ENCODE measurements at regions not wholly inside any gene's neighbourhood (a gene's known extent, or its start where the extent isn't known, plus 50 kb on each side); places are given as distances from the start of the nearest gene placed in this dataset.
"Not testable (repeated sequence)": the region's sequence is repeated elsewhere in the genome, so short reads cannot be mapped to it uniquely, and the experiment has no call there.

DNA sequence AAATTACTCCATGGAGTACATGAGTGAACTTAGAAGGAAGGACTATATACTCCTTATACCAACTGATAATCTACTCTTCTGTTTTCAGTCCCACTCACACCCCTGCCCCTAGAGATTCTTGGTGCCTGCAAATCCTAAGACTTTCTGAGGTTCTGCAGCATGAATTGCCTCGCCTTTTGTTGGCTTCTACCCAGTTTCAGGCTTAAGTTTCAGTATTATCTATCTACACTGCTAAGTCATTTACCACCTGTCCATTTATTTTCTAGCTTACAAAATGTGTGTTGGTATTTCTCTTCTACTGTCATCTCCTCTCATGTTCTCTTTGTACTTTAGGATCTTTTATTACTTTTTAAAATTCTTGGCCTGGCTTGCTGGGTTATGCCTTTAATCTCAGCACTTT, 94.4 kb upstream of the AMOT start:
- H3K27ac ChIP-seq (ENCODE audit: low read depth, low read length), result no peak overlapping the region
- Mint-ChIP-seq H3K4me1 (no peaks in the 10 kb centered on the region), H3K4me3 (no peak overlapping the region)

DNA sequence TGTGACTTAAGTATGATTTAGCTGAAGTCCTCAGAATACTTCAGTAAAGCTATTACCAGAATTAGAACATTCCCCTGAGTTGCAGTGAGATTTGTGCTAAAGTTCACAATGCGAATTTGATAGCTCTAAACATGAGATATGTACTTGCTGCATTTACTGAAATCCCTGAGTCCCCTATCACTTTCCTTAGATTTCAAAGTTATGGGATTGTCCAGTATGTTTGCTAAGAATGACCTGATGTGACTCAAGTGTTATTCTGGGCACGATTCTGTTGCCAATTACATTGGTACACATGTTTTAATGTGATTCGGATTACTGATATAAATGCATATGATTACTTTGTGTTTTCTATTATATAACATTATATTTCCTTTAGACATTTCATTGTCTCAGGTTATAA, 91.3 kb upstream of the AMOT start:
- no peak overlapping the region for H3K27ac Mint-ChIP-seq

More for the DNA sequence above, 94.4 kb upstream of the AMOT start:
- no peak for DNase-seq
- intact Hi-C loops (cut with micrococcal nuclease), result no loop called here
- Histone ChIP-seq H3K36me3 (ENCODE audit: control insufficient read depth in 2 of 3, insufficient read depth in 3 of 3, low read length in 3 of 3) (no peaks in the 10 kb centered on the region), H3K4me3 (ENCODE audit: low read length) (no peak overlapping the region), H3K9me3 (ENCODE audit: control insufficient read depth in 2 of 3, low read length in 3 of 3) (no peaks in the 10 kb centered on the region), H3K4me1 (ENCODE audit: control insufficient read depth in 2 of 2, insufficient read depth in 2 of 2, low read length in 2 of 2) (no peaks in the 10 kb centered on the region), H3K27me3 (ENCODE audit: control insufficient read depth in 2 of 2, insufficient read depth in 2 of 2, low read length in 2 of 2) (no peaks in the 10 kb centered on the region)
- ChIA-PET CTCF (no interaction called here), POLR2A (no interaction called here)
- H3K36me3 Mint-ChIP-seq, result no peaks in the 10 kb centered on the region
- peaks cover 0 to 3% (median 0%) of the 10 kb centered on the region in 11 donors for H3K9me3 Mint-ChIP-seq
- H3K27me3 Mint-ChIP-seq, result peaks cover 0 to 5% (median 4%) of the 10 kb centered on the region in 5 donors
- no peak overlapping the region for H3K27ac Mint-ChIP-seq
- no peak for ATAC-seq

DNA sequence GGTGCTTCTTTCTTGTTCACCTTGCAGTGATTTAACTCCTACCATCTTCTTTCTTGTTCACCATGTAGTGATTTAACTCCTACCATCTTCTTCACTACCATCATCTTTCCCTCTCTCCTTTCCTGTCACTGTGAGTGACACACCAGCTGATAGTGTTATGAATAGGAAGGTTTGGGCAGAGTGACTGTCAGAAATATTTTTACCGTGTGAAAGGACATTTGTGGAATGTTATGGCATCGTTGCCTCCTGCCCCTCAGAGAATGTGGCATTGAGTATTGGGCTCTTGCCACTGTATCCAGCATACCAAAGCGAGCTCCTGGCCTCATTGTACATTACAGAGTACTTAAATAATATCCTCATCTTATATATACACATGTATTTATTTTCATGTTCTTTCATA, 90.8 kb upstream of the AMOT start:
- Histone ChIP-seq H3K9me3 (ENCODE audit: control insufficient read depth in 2 of 3, low read length in 3 of 3) (no peaks in the 10 kb centered on the region), H3K36me3 (ENCODE audit: control insufficient read depth in 2 of 3, insufficient read depth in 3 of 3, low read length in 3 of 3) (no peaks in the 10 kb centered on the region), H3K4me3 (ENCODE audit: low read length) (no peak overlapping the region), H3K4me1 (ENCODE audit: control insufficient read depth in 2 of 2, insufficient read depth in 2 of 2, low read length in 2 of 2) (no peaks in the 10 kb centered on the region), H3K27ac (ENCODE audit: low read depth, low read length) (no peak overlapping the region), H3K27me3 (ENCODE audit: control insufficient read depth in 2 of 2, insufficient read depth in 2 of 2, low read length in 2 of 2) (no peaks in the 10 kb centered on the region)
- Mint-ChIP-seq H3K36me3 (no peaks in the 10 kb centered on the region), H3K9me3 (peaks cover 0 to 3% (median 0%) of the 10 kb centered on the region in 11 donors), H3K27me3 (peaks cover 0 to 5% (median 0%) of the 10 kb centered on the region in 5 donors), H3K4me3 (no peak overlapping the region), H3K4me1 (no peaks in the 10 kb centered on the region), H3K27ac (no peak overlapping the region)
- POLR2A ChIA-PET, result no interaction called here
- ATAC-seq, result no peak
- CTCF ChIA-PET, result no interaction called here
- DNase-seq, result no peak
- intact Hi-C loops (cut with micrococcal nuclease), result no loop called here

More for the DNA sequence above, 91.3 kb upstream of the AMOT start:
- ChIA-PET POLR2A (no interaction called here), CTCF (no interaction called here)
- Mint-ChIP-seq H3K27me3 (peaks cover 0 to 5% (median 0%) of the 10 kb centered on the region in 5 donors), H3K4me3 (no peak overlapping the region), H3K36me3 (no peaks in the 10 kb centered on the region), H3K4me1 (no peaks in the 10 kb centered on the region), H3K9me3 (peaks cover 0 to 3% (median 0%) of the 10 kb centered on the region in 11 donors)
- Histone ChIP-seq H3K27me3 (ENCODE audit: control insufficient read depth in 2 of 2, insufficient read depth in 2 of 2, low read length in 2 of 2) (no peaks in the 10 kb centered on the region), H3K9me3 (ENCODE audit: control insufficient read depth in 2 of 3, low read length in 3 of 3) (no peaks in the 10 kb centered on the region), H3K4me3 (ENCODE audit: low read length) (no peak overlapping the region), H3K27ac (ENCODE audit: low read depth, low read length) (no peak overlapping the region), H3K36me3 (ENCODE audit: control insufficient read depth in 2 of 3, insufficient read depth in 3 of 3, low read length in 3 of 3) (no peaks in the 10 kb centered on the region), H3K4me1 (ENCODE audit: control insufficient read depth in 2 of 2, insufficient read depth in 2 of 2, low read length in 2 of 2) (no peaks in the 10 kb centered on the region)
- DNase-seq (no peak), ATAC-seq (no peak)
- intact Hi-C loops (cut with micrococcal nuclease), result no loop called here

DNA sequence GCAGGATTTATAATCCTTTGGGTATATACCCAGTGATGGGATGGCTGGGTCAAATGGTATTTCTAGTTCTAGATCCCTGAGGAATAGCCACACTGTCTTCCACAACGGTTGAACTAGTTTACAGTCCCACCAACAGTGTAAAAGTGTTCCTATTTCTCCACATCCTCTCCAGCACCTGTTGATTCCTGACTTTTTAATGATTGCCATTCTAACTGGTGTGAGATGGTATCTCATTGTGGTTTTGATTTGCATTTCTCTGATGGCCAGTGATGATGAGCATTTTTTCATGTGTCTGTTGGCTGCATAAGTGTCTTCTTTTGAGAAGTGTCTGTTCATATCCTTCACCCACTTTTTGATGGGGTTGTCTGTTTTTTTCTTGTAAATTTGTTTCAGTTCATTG, 82.8 kb upstream of the AMOT start:
- H3K36me3 Mint-ChIP-seq; H3K36me3 ChIP-seq (ENCODE audit: control insufficient read depth in 2 of 3, insufficient read depth in 3 of 3, low read length in 3 of 3); POLR2A ChIA-PET; ATAC-seq; H3K27ac ChIP-seq (ENCODE audit: low read depth, low read length); CTCF ChIA-PET; H3K4me3 Mint-ChIP-seq; H3K4me1 ChIP-seq (ENCODE audit: control insufficient read depth in 2 of 2, insufficient read depth in 2 of 2, low read length in 2 of 2); H3K27me3 Mint-ChIP-seq; H3K9me3 Mint-ChIP-seq; H3K4me1 Mint-ChIP-seq; DNase-seq; H3K4me3 ChIP-seq (ENCODE audit: low read length); H3K27me3 ChIP-seq (ENCODE audit: control insufficient read depth in 2 of 2, insufficient read depth in 2 of 2, low read length in 2 of 2); H3K9me3 ChIP-seq (ENCODE audit: control insufficient read depth in 2 of 3, low read length in 3 of 3); H3K27ac Mint-ChIP-seq; intact Hi-C loops (cut with micrococcal nuclease): not testable (repeated sequence)

DNA sequence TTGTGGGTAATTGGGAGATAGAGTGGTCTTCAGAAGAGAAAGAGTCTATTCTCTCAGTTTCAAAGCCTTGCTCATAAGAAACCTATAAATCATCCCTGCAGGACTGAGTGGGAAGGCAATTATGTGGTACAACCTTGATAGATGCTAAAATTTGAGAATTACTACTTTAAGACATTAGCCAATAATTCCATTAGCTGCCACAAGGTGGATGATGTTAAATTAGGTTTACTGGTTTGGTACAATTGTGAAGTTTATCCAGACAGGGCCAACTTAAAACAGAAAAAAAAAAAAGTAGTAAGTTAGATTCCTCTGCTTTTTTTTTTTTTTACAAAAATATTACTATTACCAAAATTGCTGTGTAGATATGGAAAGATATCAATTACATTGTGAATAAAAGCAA, 73.2 kb upstream of the AMOT start:
- Histone ChIP-seq H3K27ac (ENCODE audit: low read depth, low read length) (no peak overlapping the region), H3K9me3 (ENCODE audit: control insufficient read depth in 2 of 3, low read length in 3 of 3) (no peaks in the 10 kb centered on the region), H3K36me3 (ENCODE audit: control insufficient read depth in 2 of 3, insufficient read depth in 3 of 3, low read length in 3 of 3) (no peaks in the 10 kb centered on the region), H3K4me1 (ENCODE audit: control insufficient read depth in 2 of 2, insufficient read depth in 2 of 2, low read length in 2 of 2) (no peaks in the 10 kb centered on the region), H3K4me3 (ENCODE audit: low read length) (no peak overlapping the region), H3K27me3 (ENCODE audit: control insufficient read depth in 2 of 2, insufficient read depth in 2 of 2, low read length in 2 of 2) (no peaks in the 10 kb centered on the region)
- ChIA-PET CTCF (no interaction called here), POLR2A (no interaction called here)
- DNase-seq, result no peak
- H3K27ac Mint-ChIP-seq, result no peak overlapping the region
- H3K36me3 Mint-ChIP-seq, result no peaks in the 10 kb centered on the region
- peaks cover 0 to 9% (median 0%) of the 10 kb centered on the region in 5 donors for H3K27me3 Mint-ChIP-seq
- ATAC-seq, result no peak
- H3K9me3 Mint-ChIP-seq, result peaks cover 0 to 4% (median 0%) of the 10 kb centered on the region in 11 donors
- H3K4me1 Mint-ChIP-seq, result no peaks in the 10 kb centered on the region
- intact Hi-C loops (cut with micrococcal nuclease), result no loop called here
- H3K4me3 Mint-ChIP-seq, result no peak overlapping the region

DNA sequence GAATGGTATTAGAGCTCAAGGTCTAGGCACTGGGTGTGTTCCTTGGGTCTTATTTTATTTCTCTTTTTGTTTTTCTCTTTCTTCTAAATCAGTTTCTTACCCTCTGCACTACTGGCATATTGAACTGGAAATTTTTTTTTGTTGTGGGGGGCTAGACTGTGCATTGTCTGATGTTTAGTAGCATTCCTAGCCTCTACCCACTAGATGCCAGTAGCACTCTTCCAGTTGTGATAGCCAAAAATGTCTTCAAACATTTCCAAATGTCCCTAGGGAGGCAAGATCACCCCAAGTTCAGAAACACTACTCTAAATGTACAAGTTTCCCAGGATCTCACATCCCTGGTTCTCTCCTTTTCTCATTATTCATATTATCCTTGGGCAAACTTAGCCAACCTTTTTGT, 69.8 kb upstream of the AMOT start:
- ChIA-PET POLR2A (no interaction called here), CTCF (no interaction called here)
- no peak overlapping the region for H3K27ac Mint-ChIP-seq
- peaks cover 0 to 2% (median 0%) of the 10 kb centered on the region in 11 donors for H3K9me3 Mint-ChIP-seq
- intact Hi-C loops (cut with micrococcal nuclease), result no loop called here
- no peak overlapping the region for H3K4me3 Mint-ChIP-seq
- Histone ChIP-seq H3K36me3 (ENCODE audit: control insufficient read depth in 2 of 3, insufficient read depth in 3 of 3, low read length in 3 of 3) (no peaks in the 10 kb centered on the region), H3K9me3 (ENCODE audit: control insufficient read depth in 2 of 3, low read length in 3 of 3) (no peaks in the 10 kb centered on the region), H3K27me3 (ENCODE audit: control insufficient read depth in 2 of 2, insufficient read depth in 2 of 2, low read length in 2 of 2) (no peaks in the 10 kb centered on the region), H3K4me3 (ENCODE audit: low read length) (no peak overlapping the region), H3K27ac (ENCODE audit: low read depth, low read length) (no peak overlapping the region), H3K4me1 (ENCODE audit: control insufficient read depth in 2 of 2, insufficient read depth in 2 of 2, low read length in 2 of 2) (no peaks in the 10 kb centered on the region)
- H3K27me3 Mint-ChIP-seq, result peaks cover 0 to 9% (median 0%) of the 10 kb centered on the region in 5 donors
- no peak for ATAC-seq
- no peak for DNase-seq
- H3K36me3 Mint-ChIP-seq, result no peaks in the 10 kb centered on the region
- H3K4me1 Mint-ChIP-seq, result no peaks in the 10 kb centered on the region

DNA sequence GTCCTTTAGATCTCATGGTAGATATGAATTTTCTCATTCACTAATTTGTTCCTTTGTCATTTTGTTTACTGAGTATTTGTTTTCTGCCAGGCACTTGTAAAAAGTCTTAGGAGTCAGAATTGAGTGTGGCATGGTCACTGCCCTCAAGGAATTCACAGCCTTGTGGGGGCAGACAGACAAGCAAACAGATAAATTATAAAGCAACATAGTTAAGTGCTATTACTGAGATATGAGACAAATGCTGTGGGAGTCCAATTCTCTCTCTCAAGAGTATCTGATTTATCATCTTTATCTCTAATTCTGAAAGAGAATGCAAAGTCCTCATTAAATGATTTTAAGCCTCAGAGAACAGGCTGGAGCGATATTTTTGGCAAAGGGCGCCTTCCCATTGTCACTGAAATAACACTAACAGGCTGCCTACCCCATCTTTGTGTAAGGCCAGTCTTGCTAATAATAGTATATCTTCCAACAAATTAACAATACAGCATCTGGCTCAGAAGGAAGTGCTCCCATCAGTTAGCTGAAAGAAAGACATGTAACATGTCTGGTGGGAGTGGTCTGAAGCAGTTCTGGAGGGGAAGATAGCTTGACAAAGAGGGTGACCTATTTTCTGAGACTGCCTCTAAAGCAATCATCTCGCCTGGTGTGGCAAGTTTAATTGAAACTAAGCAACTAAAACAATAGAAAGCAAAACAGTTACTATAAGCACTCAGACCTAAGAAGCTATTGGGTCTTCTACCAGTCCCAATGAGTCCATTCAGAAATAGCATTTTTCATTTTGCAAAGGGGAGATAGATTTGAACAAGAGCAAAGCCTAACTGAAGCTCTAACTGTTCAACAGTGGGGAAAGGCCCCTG, 61.5 kb upstream of the AMOT start:
- ChIA-PET CTCF (no interaction called here), POLR2A (no interaction called here)
- DNase-seq (no peak), ATAC-seq (no peak)
- intact Hi-C loops (cut with micrococcal nuclease), result no loop called here
- Mint-ChIP-seq H3K27ac (no peak overlapping the region), H3K4me1 (no peaks in the 10 kb centered on the region), H3K9me3 (no peaks in the 10 kb centered on the region), H3K4me3 (no peak overlapping the region), H3K27me3 (no peaks in the 10 kb centered on the region), H3K36me3 (no peaks in the 10 kb centered on the region)
- Histone ChIP-seq H3K9me3 (ENCODE audit: control insufficient read depth in 2 of 3, low read length in 3 of 3) (no peaks in the 10 kb centered on the region), H3K27me3 (ENCODE audit: control insufficient read depth in 2 of 2, insufficient read depth in 2 of 2, low read length in 2 of 2) (no peaks in the 10 kb centered on the region), H3K36me3 (ENCODE audit: control insufficient read depth in 2 of 3, insufficient read depth in 3 of 3, low read length in 3 of 3) (no peaks in the 10 kb centered on the region), H3K4me1 (ENCODE audit: control insufficient read depth in 2 of 2, insufficient read depth in 2 of 2, low read length in 2 of 2) (no peaks in the 10 kb centered on the region), H3K27ac (ENCODE audit: low read depth, low read length) (no peak overlapping the region), H3K4me3 (ENCODE audit: low read length) (no peak overlapping the region)
